HUDEP-2 (cell line): ENCODE measurements at regions not wholly inside any gene's neighbourhood (a gene's known extent, or its start where the extent isn't known, plus 50 kb on each side); places are given as distances from the start of the nearest gene placed in this dataset.

Source experiments
- DNase-seq, 76 experiments: peaks; one replicate each; lab custom pipeline; 2025; ENCODE audit not compliant: unreplicated experiment in 76 of 76; lab: John Stamatoyannopoulos, UW

GRCh38 chr3:99131876-99132275, 230.4 kb upstream of the DCBLD2 start:
- DNase-seq: no peak

- no peak for DNase-seq
These were observed 227.4 kb upstream of the DCBLD2 start for GRCh38 chr3:99128725-99129505.

GRCh38 chr3:99128235-99128634, 226.7 kb upstream of the DCBLD2 start:
- no peak for DNase-seq

- no peak for DNase-seq
These were observed 224.8 kb upstream of the DCBLD2 start for GRCh38 chr3:99126316-99126715.

- DNase-seq: no peak
These were observed 217.9 kb upstream of the DCBLD2 start for GRCh38 chr3:99119385-99119784.

GRCh38 chr3:99118381-99118780, 216.9 kb upstream of the DCBLD2 start:
- DNase-seq: no peak

GRCh38 chr3:99114565-99115291, 213.2 kb upstream of the DCBLD2 start:
- DNase-seq: peak in 9 of 76 experiments; percentile 1 to 49 (median 9)

GRCh38 chr3:99111235-99111634, 209.7 kb upstream of the DCBLD2 start:
- no peak for DNase-seq

GRCh38 chr3:99110401-99110800, 208.9 kb upstream of the DCBLD2 start:
- no peak for DNase-seq

GRCh38 chr3:99108508-99108907, 207.0 kb upstream of the DCBLD2 start:
- peak in 27 of 76 experiments; percentile 1 to 66 (median 25) for DNase-seq

GRCh38 chr3:99094606-99095005, 193.1 kb upstream of the DCBLD2 start:
- DNase-seq: no peak

- no peak for DNase-seq
These were observed 185.8 kb upstream of the DCBLD2 start for GRCh38 chr3:99087277-99087676.

GRCh38 chr3:99084826-99085225, 183.3 kb upstream of the DCBLD2 start:
- no peak for DNase-seq

- no peak for DNase-seq
These were observed 182.7 kb upstream of the DCBLD2 start for GRCh38 chr3:99084156-99084555.

GRCh38 chr3:99071096-99071495, 169.6 kb upstream of the DCBLD2 start:
- DNase-seq: no peak

- no peak for DNase-seq
These were observed 168.5 kb upstream of the DCBLD2 start for GRCh38 chr3:99069973-99070372.

GRCh38 chr3:99066863-99067262, 165.4 kb upstream of the DCBLD2 start:
- DNase-seq: peak in 64 of 76 experiments; percentile 1 to 87 (median 49)

GRCh38 chr3:99049164-99049563, 147.7 kb upstream of the DCBLD2 start:
- DNase-seq: no peak

- no peak for DNase-seq
These were observed 140.3 kb upstream of the DCBLD2 start for GRCh38 chr3:99041747-99042146.

GRCh38 chr3:99031778-99032177, 130.3 kb upstream of the DCBLD2 start:
- no peak for DNase-seq

GRCh38 chr3:99023590-99024192, 122.2 kb upstream of the DCBLD2 start:
- DNase-seq: peak in 11 of 76 experiments; percentile 2 to 37 (median 11)

- no peak for DNase-seq
These were observed 120.0 kb upstream of the DCBLD2 start for GRCh38 chr3:99021466-99021865.
